T-helper 2 cell treated with Interferon-gamma antibody and Interleukin-4, amounts not matched to agents 100 ng/mL and 5 ng/mL, for 36 hours (primary cell): ENCODE measurements at regions not wholly inside any gene's neighbourhood (a gene's known extent, or its start where the extent isn't known, plus 50 kb on each side); places are given as distances from the start of the nearest gene placed in this dataset.

Experiments used
- intact Hi-C: fragments of 100-400 bp; cut with micrococcal nuclease; formaldehyde crosslinking; loops from one replicate; pipeline ENCODE4 v1.15.1; 2023

- intact Hi-C loops: no loop called here
Measured at GRCh38 chr2:150788426-150789140, 301.1 kb upstream of the RND3 start.

DNA sequence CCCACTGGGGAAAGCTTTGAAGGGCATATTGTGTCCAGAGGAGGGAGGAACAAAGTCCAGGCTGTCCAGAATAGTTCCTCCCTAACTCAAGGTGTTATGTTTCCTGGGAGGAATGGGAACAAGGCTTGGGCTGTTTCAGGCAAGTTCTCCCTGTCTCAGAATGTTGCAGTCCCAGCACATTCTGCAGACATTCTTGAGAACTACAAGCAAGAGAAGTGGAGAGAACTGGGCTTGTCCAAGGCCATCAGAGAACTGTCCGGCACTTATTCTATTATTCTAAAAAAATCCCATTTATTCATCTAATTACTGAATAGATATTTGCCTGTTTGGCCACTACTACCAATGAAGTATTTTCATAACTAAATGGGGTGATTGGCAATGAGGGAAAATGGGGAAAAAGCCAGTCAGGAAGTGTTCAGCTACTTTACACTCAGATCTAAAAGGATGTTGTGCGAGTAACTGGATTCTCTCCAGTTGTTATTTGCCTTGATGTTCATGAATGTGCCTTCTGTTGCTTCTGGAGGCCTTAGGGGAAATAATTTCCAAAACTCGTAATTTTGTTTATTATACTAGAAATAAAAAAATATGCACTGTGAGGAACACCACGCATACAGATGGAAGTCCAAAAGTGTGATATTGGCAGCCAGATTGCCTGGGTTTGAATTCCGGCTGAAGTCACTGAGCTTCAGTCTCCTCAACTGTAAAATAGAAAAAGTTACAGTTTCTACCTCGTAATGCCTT is 300.1 kb upstream of the RND3 start:
- intact Hi-C loops: no loop called here

- intact Hi-C loops: no loop called here
Measured at GRCh38 chr2:150784389-150784788, 296.9 kb upstream of the RND3 start.

DNA sequence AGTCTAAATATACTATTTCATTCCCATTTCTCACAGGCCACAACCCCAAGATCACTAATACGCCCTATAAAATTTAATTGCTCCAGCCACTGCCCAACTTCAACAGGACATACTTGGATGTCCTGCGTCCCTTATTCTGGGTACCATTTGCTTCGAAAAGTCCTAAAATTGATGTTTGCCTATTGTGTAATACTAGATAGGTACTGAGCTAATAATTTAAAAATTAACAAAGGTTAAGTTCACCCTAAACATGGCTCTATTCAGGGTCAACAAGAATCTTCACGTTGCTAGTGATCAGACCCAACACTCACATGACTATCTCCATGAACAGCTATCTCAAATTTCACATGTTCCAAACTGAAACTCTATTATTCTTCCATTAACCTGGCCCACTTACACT is 296.4 kb upstream of the RND3 start:
- intact Hi-C loops: no loop called here

- intact Hi-C loops: no loop called here
Measured at GRCh38 chr2:150783015-150783414, 295.5 kb upstream of the RND3 start.

GRCh38 chr2:150782613-150783012 is 295.1 kb upstream of the RND3 start:
- intact Hi-C loops: no loop called here

DNA sequence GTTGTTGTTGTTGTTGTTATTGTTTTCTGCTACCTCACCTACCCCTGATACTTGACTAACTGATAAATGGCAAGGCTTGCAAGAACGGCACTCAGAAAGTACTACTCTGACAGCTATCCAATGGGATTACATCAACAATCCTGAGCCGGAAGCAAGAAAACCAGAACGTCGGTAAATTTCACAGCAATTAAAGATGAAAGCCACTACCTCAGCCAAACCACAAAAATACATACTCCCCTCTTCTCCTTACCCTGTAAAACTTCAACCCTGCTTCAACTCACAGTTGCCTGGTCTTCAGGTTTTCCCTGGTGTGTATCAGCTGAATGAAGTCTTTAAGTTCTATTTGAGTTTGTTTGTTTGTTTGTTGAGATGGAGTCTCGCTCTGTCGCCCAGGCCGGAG is 293.7 kb upstream of the RND3 start:
- intact Hi-C loops: no loop called here

DNA sequence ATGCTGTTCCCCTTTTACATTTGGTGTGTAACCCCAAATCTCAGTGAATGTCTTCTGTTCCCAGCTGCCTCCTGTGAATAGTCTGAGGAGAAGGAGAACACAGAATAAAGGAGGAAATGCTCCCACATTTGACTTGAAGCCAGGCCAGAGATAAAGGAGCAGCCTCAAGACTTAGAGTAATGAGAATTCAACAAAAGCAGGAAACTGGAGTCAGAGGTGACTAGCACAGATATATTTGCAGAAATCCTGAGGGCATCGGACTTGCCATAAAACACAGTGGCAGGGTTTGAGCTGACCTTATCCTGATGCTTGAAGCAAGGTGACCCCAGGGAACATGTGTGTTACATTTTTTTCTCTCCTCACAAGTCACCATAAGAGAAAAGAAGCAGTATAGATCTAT is 291.4 kb upstream of the RND3 start:
- intact Hi-C loops: no loop called here

- intact Hi-C loops: no loop called here
Measured at GRCh38 chr2:150769421-150769820, 282.0 kb upstream of the RND3 start.

GRCh38 chr2:150767991-150768746 is 280.7 kb upstream of the RND3 start:
- intact Hi-C loops: no loop called here

GRCh38 chr2:150762571-150762970 is 275.1 kb upstream of the RND3 start:
- intact Hi-C loops: no loop called here

- intact Hi-C loops: no loop called here
Measured at GRCh38 chr2:150759531-150759930, 272.1 kb upstream of the RND3 start.

- intact Hi-C loops: no loop called here
Measured at GRCh38 chr2:150759106-150759505, 271.6 kb upstream of the RND3 start.

- intact Hi-C loops: no loop called here
Measured at GRCh38 chr2:150752229-150752628, 264.8 kb upstream of the RND3 start.

DNA sequence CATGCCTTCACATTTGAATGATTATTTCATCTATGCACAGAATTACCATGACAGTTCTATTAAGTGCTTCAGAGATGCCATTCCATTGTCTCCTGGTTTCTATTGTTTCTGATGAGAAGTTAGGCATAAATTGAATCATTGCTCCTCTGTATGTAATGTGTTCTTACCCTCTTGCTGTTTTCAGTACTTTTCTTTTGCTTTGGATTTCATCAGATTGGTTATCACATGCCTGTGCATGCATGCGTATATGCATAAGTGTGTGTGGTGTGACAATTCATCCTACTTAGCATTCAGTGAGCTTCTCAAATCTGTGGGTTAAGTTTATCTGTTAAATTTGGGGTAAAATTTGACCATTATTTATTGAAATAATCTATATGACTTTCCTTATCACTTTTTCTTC is 263.3 kb upstream of the RND3 start:
- intact Hi-C loops: no loop called here

GRCh38 chr2:150742094-150742493 is 254.6 kb upstream of the RND3 start:
- intact Hi-C loops: no loop called here

- intact Hi-C loops: no loop called here
Measured at GRCh38 chr2:150735894-150736498, 248.5 kb upstream of the RND3 start.

DNA sequence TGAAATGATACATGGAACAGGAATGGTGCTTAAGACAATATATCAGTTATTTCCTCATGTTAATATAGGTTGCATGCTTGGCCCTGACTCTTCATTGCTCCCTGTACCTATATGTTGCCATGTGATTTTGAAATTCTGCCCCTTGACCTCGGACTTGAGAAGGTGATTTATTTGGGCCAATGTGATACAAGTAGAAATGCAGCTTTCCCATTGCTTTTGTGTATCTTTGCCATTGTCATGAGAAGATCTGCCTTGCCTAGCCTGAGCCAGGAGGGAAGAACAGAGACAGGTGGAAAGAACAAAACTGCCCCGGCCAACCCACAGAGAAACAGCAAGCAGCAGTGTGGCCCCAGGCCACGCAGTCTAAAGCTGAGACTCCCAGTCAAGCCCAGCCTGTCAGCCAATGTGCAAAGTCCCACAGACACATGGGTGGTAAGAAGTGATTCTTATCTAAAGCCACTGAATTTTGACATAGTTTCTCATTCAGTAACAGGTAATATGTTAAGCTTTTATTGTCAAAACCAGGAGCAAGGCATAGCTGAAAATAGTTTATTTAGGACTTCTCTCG is 245.7 kb upstream of the RND3 start:
- intact Hi-C loops: no loop called here

DNA sequence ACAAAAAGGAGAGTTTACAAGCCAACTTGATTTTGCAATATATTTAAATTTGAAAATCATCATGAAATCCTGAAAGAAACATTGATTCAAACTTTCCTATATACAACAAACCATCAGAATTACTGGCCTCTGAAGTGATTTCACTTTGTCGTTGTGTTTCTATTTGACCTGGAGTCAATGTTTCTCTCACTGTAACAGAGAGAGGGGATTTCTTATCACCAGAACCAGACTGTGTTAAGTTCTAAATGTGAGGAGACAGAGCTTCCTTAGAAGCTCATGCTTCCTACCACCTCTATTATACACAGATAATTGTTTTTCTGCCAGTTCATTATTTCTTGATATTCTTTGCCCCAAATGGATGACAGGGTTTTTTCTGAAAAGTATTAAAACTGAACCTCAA is 245.0 kb upstream of the RND3 start:
- intact Hi-C loops: no loop called here

DNA sequence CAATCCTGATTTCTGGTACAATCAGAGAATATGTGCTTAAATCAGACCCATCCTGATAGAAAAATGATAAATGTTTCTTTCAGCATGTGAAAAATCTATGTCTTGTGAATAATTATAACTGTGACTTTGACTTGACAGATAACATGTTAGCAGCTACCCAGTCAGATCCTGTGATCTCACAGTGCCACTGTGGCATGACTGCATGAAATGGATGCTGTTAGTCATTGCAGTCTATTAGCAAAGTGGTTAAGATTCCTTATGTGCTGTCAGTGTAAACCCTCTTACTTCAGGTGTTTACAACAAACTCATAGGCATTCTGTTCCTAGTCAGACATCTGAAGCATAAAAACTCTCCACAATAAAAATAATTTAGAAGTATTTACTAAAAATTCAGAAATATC is 244.6 kb upstream of the RND3 start:
- intact Hi-C loops: no loop called here

DNA sequence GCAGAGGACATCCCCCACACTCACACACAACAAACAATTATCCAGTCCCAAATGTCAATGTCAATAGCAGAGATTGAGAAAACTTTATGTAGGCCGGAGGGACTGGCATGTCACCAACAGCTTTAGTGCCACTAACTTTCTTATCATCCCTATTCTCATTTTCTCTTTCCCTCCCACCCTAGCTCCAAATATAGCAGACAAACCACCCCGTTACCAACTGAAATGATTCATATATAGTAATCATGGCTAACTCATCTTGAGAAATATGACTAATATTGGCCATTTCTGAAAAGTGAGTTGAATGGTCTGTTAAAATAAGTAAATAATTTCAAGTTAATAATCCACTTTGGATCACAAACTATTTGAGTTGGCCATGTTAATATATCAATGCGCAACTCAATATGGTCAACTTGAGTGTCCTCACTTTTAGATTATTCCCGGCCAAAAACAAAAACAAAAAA is 242.1 kb upstream of the RND3 start:
- intact Hi-C loops: no loop called here

- intact Hi-C loops: no loop called here
Measured at GRCh38 chr2:150718280-150718679, 230.8 kb upstream of the RND3 start.
